ENCODE measurements at regions not wholly inside any gene's neighbourhood (a gene's known extent, or its start where the extent isn't known, plus 50 kb on each side); places are given as distances from the start of the nearest gene placed in this dataset.

GRCh38 chr22:34297536-34298120 is 377.4 kb upstream of the LARGE1 start:
- H3K27me3 Mint-ChIP-seq (ENCODE audit: low read depth), result no peaks in the 10 kb centered on the region
- no peaks in the 10 kb centered on the region for H3K4me1 Mint-ChIP-seq (ENCODE audit: low read depth)
- ChIA-PET POLR2A (no interaction called here), CTCF (no interaction called here)
- H3K4me3 Mint-ChIP-seq, result no peak overlapping the region
- ATAC-seq, result no peak
- H3K9me3 Mint-ChIP-seq (ENCODE audit: insufficient read depth), result no peaks in the 10 kb centered on the region
- no peak for DNase-seq
- H3K27ac Mint-ChIP-seq, result no peak overlapping the region
- no peaks in the 10 kb centered on the region for H3K36me3 Mint-ChIP-seq (ENCODE audit: low read depth)

- POLR2A ChIA-PET, result no interaction called here
- no peaks in the 10 kb centered on the region for H3K36me3 Mint-ChIP-seq (ENCODE audit: low read depth)
- H3K4me3 Mint-ChIP-seq, result no peak overlapping the region
- H3K4me1 Mint-ChIP-seq (ENCODE audit: low read depth), result no peaks in the 10 kb centered on the region
- H3K9me3 Mint-ChIP-seq (ENCODE audit: insufficient read depth), result no peaks in the 10 kb centered on the region
- H3K27ac Mint-ChIP-seq, result no peak overlapping the region
- DNase-seq (no peak), ATAC-seq (no peak)
- H3K27me3 Mint-ChIP-seq (ENCODE audit: low read depth), result no peaks in the 10 kb centered on the region
- CTCF ChIA-PET, result no interaction called here
Observed at GRCh38 chr22:34299496-34299895, 379.2 kb upstream of the LARGE1 start.

GRCh38 chr22:34301569-34301968 is 381.3 kb upstream of the LARGE1 start:
- POLR2A ChIA-PET, result no interaction called here
- Mint-ChIP-seq H3K27ac (no peak overlapping the region), H3K4me1 (ENCODE audit: low read depth) (no peaks in the 10 kb centered on the region), H3K36me3 (ENCODE audit: low read depth) (no peaks in the 10 kb centered on the region), H3K9me3 (ENCODE audit: insufficient read depth) (no peaks in the 10 kb centered on the region), H3K4me3 (no peak overlapping the region), H3K27me3 (ENCODE audit: low read depth) (no peaks in the 10 kb centered on the region)
- no peak for ATAC-seq
- no peak for DNase-seq
- CTCF ChIA-PET, result no interaction called here

- Mint-ChIP-seq H3K27ac (no peak overlapping the region), H3K4me1 (ENCODE audit: low read depth) (no peaks in the 10 kb centered on the region), H3K36me3 (ENCODE audit: low read depth) (no peaks in the 10 kb centered on the region), H3K27me3 (ENCODE audit: low read depth) (no peaks in the 10 kb centered on the region), H3K4me3 (no peak overlapping the region), H3K9me3 (ENCODE audit: insufficient read depth) (no peaks in the 10 kb centered on the region)
- no peak for ATAC-seq
- CTCF ChIA-PET, result no interaction called here
- DNase-seq, result no peak
- POLR2A ChIA-PET, result no interaction called here
Observed at GRCh38 chr22:34303656-34304055, 383.4 kb upstream of the LARGE1 start.

GRCh38 chr22:34306361-34306760 is 386.1 kb upstream of the LARGE1 start:
- ATAC-seq, result no peak
- no peak for DNase-seq
- H3K36me3 Mint-ChIP-seq (ENCODE audit: low read depth), result no peaks in the 10 kb centered on the region
- no peak overlapping the region for H3K4me3 Mint-ChIP-seq
- CTCF ChIA-PET, result no interaction called here
- no peaks in the 10 kb centered on the region for H3K9me3 Mint-ChIP-seq (ENCODE audit: insufficient read depth)
- POLR2A ChIA-PET, result no interaction called here
- no peaks in the 10 kb centered on the region for H3K4me1 Mint-ChIP-seq (ENCODE audit: low read depth)
- H3K27me3 Mint-ChIP-seq (ENCODE audit: low read depth), result no peaks in the 10 kb centered on the region
- H3K27ac Mint-ChIP-seq, result no peak overlapping the region

- DNase-seq (no peak), ATAC-seq (no peak)
- no peak overlapping the region for H3K4me3 Mint-ChIP-seq
- no peaks in the 10 kb centered on the region for H3K36me3 Mint-ChIP-seq (ENCODE audit: low read depth)
- ChIA-PET POLR2A (interaction anchor here (0.6 kb wide), 1 partner anchor 17 kb away, joined by 3 read pairs; no protein-coding TSS in a partner anchor), CTCF (no interaction called here)
- H3K4me1 Mint-ChIP-seq (ENCODE audit: low read depth), result no peaks in the 10 kb centered on the region
- no peaks in the 10 kb centered on the region for H3K27me3 Mint-ChIP-seq (ENCODE audit: low read depth)
- no peak overlapping the region for H3K27ac Mint-ChIP-seq
- no peaks in the 10 kb centered on the region for H3K9me3 Mint-ChIP-seq (ENCODE audit: insufficient read depth)
Observed at GRCh38 chr22:34308101-34308500, 387.8 kb upstream of the LARGE1 start.

- ATAC-seq (no peak), DNase-seq (no peak)
- H3K4me1 Mint-ChIP-seq (ENCODE audit: low read depth), result no peaks in the 10 kb centered on the region
- H3K27me3 Mint-ChIP-seq (ENCODE audit: low read depth), result no peaks in the 10 kb centered on the region
- H3K9me3 Mint-ChIP-seq (ENCODE audit: insufficient read depth), result peaks cover 5% of the 10 kb centered on the region
- POLR2A ChIA-PET, result no interaction called here
- H3K27ac Mint-ChIP-seq, result no peak overlapping the region
- H3K4me3 Mint-ChIP-seq, result no peak overlapping the region
- CTCF ChIA-PET, result no interaction called here
- H3K36me3 Mint-ChIP-seq (ENCODE audit: low read depth), result no peaks in the 10 kb centered on the region
Observed at GRCh38 chr22:34319346-34319745, 399.1 kb upstream of the LARGE1 start.

- no peak overlapping the region for H3K27ac Mint-ChIP-seq
- H3K4me1 Mint-ChIP-seq (ENCODE audit: low read depth), result no peaks in the 10 kb centered on the region
- H3K27me3 Mint-ChIP-seq (ENCODE audit: low read depth), result no peaks in the 10 kb centered on the region
- ATAC-seq (no peak), DNase-seq (no peak)
- no peaks in the 10 kb centered on the region for H3K9me3 Mint-ChIP-seq (ENCODE audit: insufficient read depth)
- H3K4me3 Mint-ChIP-seq, result no peak overlapping the region
- H3K36me3 Mint-ChIP-seq (ENCODE audit: low read depth), result no peaks in the 10 kb centered on the region
- ChIA-PET POLR2A (no interaction called here), CTCF (no interaction called here)
Observed at GRCh38 chr22:34324763-34325162, 404.5 kb upstream of the LARGE1 start.

- Mint-ChIP-seq H3K27me3 (ENCODE audit: low read depth) (no peaks in the 10 kb centered on the region), H3K27ac (no peak overlapping the region), H3K4me1 (ENCODE audit: low read depth) (no peaks in the 10 kb centered on the region), H3K36me3 (ENCODE audit: low read depth) (no peaks in the 10 kb centered on the region), H3K4me3 (no peak overlapping the region), H3K9me3 (ENCODE audit: insufficient read depth) (no peaks in the 10 kb centered on the region)
- ChIA-PET POLR2A (no interaction called here), CTCF (no interaction called here)
- ATAC-seq, result no peak
- DNase-seq, result no peak
Observed at GRCh38 chr22:34326901-34327300, 406.6 kb upstream of the LARGE1 start.

- Mint-ChIP-seq H3K4me1 (ENCODE audit: low read depth) (no peaks in the 10 kb centered on the region), H3K27ac (no peak overlapping the region), H3K36me3 (ENCODE audit: low read depth) (no peaks in the 10 kb centered on the region), H3K4me3 (no peak overlapping the region), H3K27me3 (ENCODE audit: low read depth) (no peaks in the 10 kb centered on the region), H3K9me3 (ENCODE audit: insufficient read depth) (peaks cover 5% of the 10 kb centered on the region)
- ATAC-seq (no peak), DNase-seq (no peak)
- POLR2A ChIA-PET, result no interaction called here
- CTCF ChIA-PET, result no interaction called here
Observed at GRCh38 chr22:34330432-34330831, 410.2 kb upstream of the LARGE1 start.

GRCh38 chr22:34333285-34333684 is 413.0 kb upstream of the LARGE1 start:
- Mint-ChIP-seq H3K27me3 (ENCODE audit: low read depth) (no peaks in the 10 kb centered on the region), H3K9me3 (ENCODE audit: insufficient read depth) (peaks cover 15% of the 10 kb centered on the region), H3K36me3 (ENCODE audit: low read depth) (no peaks in the 10 kb centered on the region), H3K27ac (no peak overlapping the region), H3K4me3 (no peak overlapping the region), H3K4me1 (ENCODE audit: low read depth) (no peaks in the 10 kb centered on the region)
- ATAC-seq (no peak), DNase-seq (no peak)
- CTCF ChIA-PET, result no interaction called here
- POLR2A ChIA-PET, result no interaction called here

- peaks cover 16% of the 10 kb centered on the region for H3K9me3 Mint-ChIP-seq (ENCODE audit: insufficient read depth)
- H3K36me3 Mint-ChIP-seq (ENCODE audit: low read depth), result no peaks in the 10 kb centered on the region
- H3K4me3 Mint-ChIP-seq, result no peak overlapping the region
- DNase-seq, result no peak
- POLR2A ChIA-PET, result no interaction called here
- ATAC-seq, result no peak
- CTCF ChIA-PET, result no interaction called here
- no peaks in the 10 kb centered on the region for H3K4me1 Mint-ChIP-seq (ENCODE audit: low read depth)
- H3K27me3 Mint-ChIP-seq (ENCODE audit: low read depth), result no peaks in the 10 kb centered on the region
- no peak overlapping the region for H3K27ac Mint-ChIP-seq
Observed at GRCh38 chr22:34334893-34335292, 414.6 kb upstream of the LARGE1 start.

- ChIA-PET CTCF (no interaction called here), POLR2A (no interaction called here)
- ATAC-seq (no peak), DNase-seq (no peak)
- H3K27me3 Mint-ChIP-seq (ENCODE audit: low read depth), result no peaks in the 10 kb centered on the region
- H3K27ac Mint-ChIP-seq, result no peak overlapping the region
- no peaks in the 10 kb centered on the region for H3K9me3 Mint-ChIP-seq (ENCODE audit: insufficient read depth)
- no peak overlapping the region for H3K4me3 Mint-ChIP-seq
- no peaks in the 10 kb centered on the region for H3K4me1 Mint-ChIP-seq (ENCODE audit: low read depth)
- H3K36me3 Mint-ChIP-seq (ENCODE audit: low read depth), result no peaks in the 10 kb centered on the region
Observed at GRCh38 chr22:34344702-34345101, 424.4 kb upstream of the LARGE1 start.

Data from activated CD8-positive, alpha-beta T cell treated with anti-CD3 and anti-CD28 coated beads, Interleukin-2, amount 10 ng/mL, durations not matched to agents 7 days and 5 days (primary cell).